LNCaP clone FGC (cell line): ENCODE measurements at regions not wholly inside any gene's neighbourhood (a gene's known extent, or its start where the extent isn't known, plus 50 kb on each side); places are given as distances from the start of the nearest gene placed in this dataset.
"Not testable (repeated sequence)": the region's sequence is repeated elsewhere in the genome, so short reads cannot be mapped to it uniquely, and the experiment has no call there.

Experiments
- DNase-seq: peaks from one replicate; pipeline ENCODE4 v3.0.0-alpha.2; 2011; ENCODE audit warnings: low read depth
- H3K4me3 ChIP-seq: 2 replicates; pipeline ENCODE4 v1.5.1; 2011; ENCODE audit warnings: mild to moderate bottlenecking, low read depth, low read length, control low read depth
- TF ChIP-seq, protein P1 (sequence below): IDR thresholded peaks from 2 replicates; pipeline ENCODE4 v1.5.1; 2012; ENCODE audit warnings: mild to moderate bottlenecking; ENCODE audit not compliant: control insufficient read depth, insufficient read depth; ENCODE audit errors: extremely low read depth

DNA sequence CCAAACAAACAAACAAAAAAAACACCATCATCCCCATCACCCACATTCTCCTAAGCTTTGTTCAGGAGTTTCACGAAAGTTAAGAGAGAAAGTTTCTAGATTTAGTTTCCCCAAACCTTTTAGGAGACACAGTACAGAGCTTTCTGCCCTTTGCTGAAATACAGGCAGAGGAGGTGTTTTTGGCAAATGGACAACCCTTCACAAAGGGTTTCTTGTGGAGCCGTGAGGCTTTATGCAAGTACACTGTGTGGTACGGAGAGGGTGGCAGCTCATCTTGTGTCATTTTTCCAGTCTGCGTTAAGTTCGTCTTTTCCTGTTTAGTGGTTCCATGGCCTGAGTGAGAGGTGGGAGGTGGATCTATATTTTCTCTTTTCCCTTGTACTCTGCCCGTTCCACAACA is 215.5 kb upstream of the PRKCQ start:
- TF ChIP-seq, protein P1, sequence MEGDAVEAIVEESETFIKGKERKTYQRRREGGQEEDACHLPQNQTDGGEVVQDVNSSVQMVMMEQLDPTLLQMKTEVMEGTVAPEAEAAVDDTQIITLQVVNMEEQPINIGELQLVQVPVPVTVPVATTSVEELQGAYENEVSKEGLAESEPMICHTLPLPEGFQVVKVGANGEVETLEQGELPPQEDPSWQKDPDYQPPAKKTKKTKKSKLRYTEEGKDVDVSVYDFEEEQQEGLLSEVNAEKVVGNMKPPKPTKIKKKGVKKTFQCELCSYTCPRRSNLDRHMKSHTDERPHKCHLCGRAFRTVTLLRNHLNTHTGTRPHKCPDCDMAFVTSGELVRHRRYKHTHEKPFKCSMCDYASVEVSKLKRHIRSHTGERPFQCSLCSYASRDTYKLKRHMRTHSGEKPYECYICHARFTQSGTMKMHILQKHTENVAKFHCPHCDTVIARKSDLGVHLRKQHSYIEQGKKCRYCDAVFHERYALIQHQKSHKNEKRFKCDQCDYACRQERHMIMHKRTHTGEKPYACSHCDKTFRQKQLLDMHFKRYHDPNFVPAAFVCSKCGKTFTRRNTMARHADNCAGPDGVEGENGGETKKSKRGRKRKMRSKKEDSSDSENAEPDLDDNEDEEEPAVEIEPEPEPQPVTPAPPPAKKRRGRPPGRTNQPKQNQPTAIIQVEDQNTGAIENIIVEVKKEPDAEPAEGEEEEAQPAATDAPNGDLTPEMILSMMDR, result no peak
- H3K4me3 ChIP-seq, result no peak overlapping the region
- no peak for DNase-seq

- H3K4me3 ChIP-seq, DNase-seq: not testable (repeated sequence)
These were observed 214.8 kb upstream of the PRKCQ start for GRCh38 chr10:6794841-6795240.

GRCh38 chr10:6794441-6794840 is 214.4 kb upstream of the PRKCQ start:
- TF ChIP-seq, protein P1, result no peak
- H3K4me3 ChIP-seq, result no peak overlapping the region
- no peak for DNase-seq

DNA sequence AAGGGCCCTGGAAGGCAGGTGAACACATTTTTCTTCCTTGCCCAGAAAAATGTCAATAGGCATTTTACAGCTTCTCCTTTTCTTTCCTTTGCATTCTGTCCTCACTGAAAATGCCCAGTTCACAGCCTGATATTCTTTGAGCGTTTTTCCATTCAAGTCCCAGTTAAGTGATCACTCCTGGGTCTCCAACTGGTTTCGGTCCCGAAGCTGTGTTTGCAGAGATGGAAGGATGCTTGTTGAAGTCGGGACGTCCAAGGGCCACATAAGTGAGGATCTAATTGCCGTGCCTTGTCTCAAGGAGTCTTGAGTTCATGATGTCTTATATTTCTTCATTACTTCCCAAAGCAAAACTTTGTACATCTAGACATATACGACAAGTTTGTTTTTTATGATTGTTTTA is 208.7 kb upstream of the PRKCQ start:
- no peak for DNase-seq
- TF ChIP-seq, protein P1, result no peak
- no peak overlapping the region for H3K4me3 ChIP-seq

DNA sequence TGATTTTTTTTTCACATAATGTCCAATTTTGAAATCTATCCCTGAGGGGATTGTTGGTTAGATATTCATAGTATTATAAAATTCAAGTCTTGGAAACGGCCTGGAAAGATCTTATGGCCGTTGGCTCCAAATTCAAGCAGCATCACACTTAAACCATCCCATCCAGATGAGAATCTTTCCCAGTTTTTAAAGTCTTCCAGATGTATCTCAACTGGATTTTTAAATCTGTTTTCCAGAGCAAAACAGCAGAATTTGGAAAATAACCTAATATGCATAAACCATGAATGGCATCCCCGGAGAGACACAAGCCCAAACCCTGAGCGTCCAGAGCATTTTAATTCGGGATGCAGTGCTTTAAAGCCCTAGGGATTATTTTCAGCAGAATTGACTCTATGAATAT is 208.2 kb upstream of the PRKCQ start:
- TF ChIP-seq, protein P1, result no peak
- no peak for DNase-seq
- H3K4me3 ChIP-seq, result no peak overlapping the region

DNA sequence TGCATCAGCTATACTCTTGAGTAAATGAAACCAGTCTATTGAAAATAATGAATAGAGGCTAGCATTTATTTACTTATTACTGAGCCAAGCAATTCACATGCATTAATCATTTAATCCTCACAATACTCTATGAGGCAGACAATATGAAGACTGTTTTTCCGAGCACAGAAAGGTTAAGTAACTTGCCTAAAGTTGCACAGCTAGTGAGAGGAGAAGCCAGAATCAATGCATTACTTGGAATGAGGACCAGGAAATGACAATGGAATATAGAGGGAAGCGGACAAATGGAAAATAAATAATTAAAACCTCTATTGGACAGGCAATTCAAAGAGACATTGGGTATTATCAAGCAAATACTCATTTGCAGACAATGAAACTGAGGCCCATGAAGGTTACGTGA is 207.6 kb upstream of the PRKCQ start:
- H3K4me3 ChIP-seq, result no peak overlapping the region
- no peak for DNase-seq
- TF ChIP-seq, protein P1, result no peak

GRCh38 chr10:6787091-6787490 is 207.0 kb upstream of the PRKCQ start:
- no peak for DNase-seq
- no peak overlapping the region for H3K4me3 ChIP-seq
- TF ChIP-seq, protein P1, result no peak
